ENCODE measurements at regions not wholly inside any gene's neighbourhood (a gene's known extent, or its start where the extent isn't known, plus 50 kb on each side); places are given as distances from the start of the nearest gene placed in this dataset.

- peak; percentile 43 for DNase-seq
- H3K4me3 Mint-ChIP-seq: peak overlapping the region; percentile 37
- no peak for TF ChIP-seq CTCF (IDR thresholded peaks at IDR 0.05)
- H3K9me3 Mint-ChIP-seq: no peaks in the 10 kb centered on the region
- H3K4me1 Mint-ChIP-seq: peaks cover 34% of the 10 kb centered on the region
- peak overlapping the region; percentile 84 for H3K27ac Mint-ChIP-seq
- no peaks in the 10 kb centered on the region for H3K27me3 Mint-ChIP-seq (ENCODE audit: low read depth, poor library complexity)
- no peaks in the 10 kb centered on the region for H3K36me3 Mint-ChIP-seq (ENCODE audit: low read depth)
These were observed 355.1 kb upstream of the MKI67 start for GRCh38 chr10:128481152-128481840.

GRCh38 chr10:128482052-128482451 lies 355.8 kb upstream of the MKI67 start:
- peak overlapping the region; percentile 84 for H3K27ac Mint-ChIP-seq
- no peaks in the 10 kb centered on the region for H3K9me3 Mint-ChIP-seq
- no peak for TF ChIP-seq CTCF (IDR thresholded peaks at IDR 0.05)
- no peak overlapping the region for H3K4me3 Mint-ChIP-seq
- no peaks in the 10 kb centered on the region for H3K36me3 Mint-ChIP-seq (ENCODE audit: low read depth)
- no peaks in the 10 kb centered on the region for H3K27me3 Mint-ChIP-seq (ENCODE audit: low read depth, poor library complexity)
- no peak for DNase-seq
- H3K4me1 Mint-ChIP-seq: peaks cover 34% of the 10 kb centered on the region

- H3K9me3 Mint-ChIP-seq: no peaks in the 10 kb centered on the region
- H3K4me1 Mint-ChIP-seq: peaks cover 34% of the 10 kb centered on the region
- no peak overlapping the region for H3K4me3 Mint-ChIP-seq
- H3K36me3 Mint-ChIP-seq (ENCODE audit: low read depth): no peaks in the 10 kb centered on the region
- no peak for TF ChIP-seq CTCF (IDR thresholded peaks at IDR 0.05)
- DNase-seq: no peak
- no peak overlapping the region for H3K27ac Mint-ChIP-seq
- no peaks in the 10 kb centered on the region for H3K27me3 Mint-ChIP-seq (ENCODE audit: low read depth, poor library complexity)
These were observed 357.0 kb upstream of the MKI67 start for GRCh38 chr10:128483216-128483615.

GRCh38 chr10:128484041-128484440 lies 357.8 kb upstream of the MKI67 start:
- no peak for TF ChIP-seq CTCF (IDR thresholded peaks at IDR 0.05)
- H3K27ac Mint-ChIP-seq: no peak overlapping the region
- H3K4me3 Mint-ChIP-seq: no peak overlapping the region
- H3K36me3 Mint-ChIP-seq (ENCODE audit: low read depth): no peaks in the 10 kb centered on the region
- H3K4me1 Mint-ChIP-seq: peaks cover 34% of the 10 kb centered on the region
- DNase-seq: no peak
- no peaks in the 10 kb centered on the region for H3K27me3 Mint-ChIP-seq (ENCODE audit: low read depth, poor library complexity)
- H3K9me3 Mint-ChIP-seq: peaks cover 3% of the 10 kb centered on the region

GRCh38 chr10:128485701-128486235 lies 359.5 kb upstream of the MKI67 start:
- Mint-ChIP-seq H3K27ac (no peak overlapping the region), H3K36me3 (ENCODE audit: low read depth) (no peaks in the 10 kb centered on the region), H3K4me1 (peaks cover 27% of the 10 kb centered on the region), H3K27me3 (ENCODE audit: low read depth, poor library complexity) (no peaks in the 10 kb centered on the region), H3K9me3 (peaks cover 3% of the 10 kb centered on the region), H3K4me3 (no peak overlapping the region)
- DNase-seq: no peak
- TF ChIP-seq CTCF (IDR thresholded peaks at IDR 0.05): no peak

- DNase-seq: no peak
- H3K4me1 Mint-ChIP-seq: peaks cover 9% of the 10 kb centered on the region
- H3K27ac Mint-ChIP-seq: no peak overlapping the region
- no peaks in the 10 kb centered on the region for H3K36me3 Mint-ChIP-seq (ENCODE audit: low read depth)
- peaks cover 3% of the 10 kb centered on the region for H3K9me3 Mint-ChIP-seq
- H3K27me3 Mint-ChIP-seq (ENCODE audit: low read depth, poor library complexity): peaks cover 4% of the 10 kb centered on the region
- no peak overlapping the region for H3K4me3 Mint-ChIP-seq
- no peak for TF ChIP-seq CTCF (IDR thresholded peaks at IDR 0.05)
These were observed 361.3 kb upstream of the MKI67 start for GRCh38 chr10:128487517-128487916.
